ENCODE measurements at regions not wholly inside any gene's neighbourhood (a gene's known extent, or its start where the extent isn't known, plus 50 kb on each side); places are given as distances from the start of the nearest gene placed in this dataset.

DNA sequence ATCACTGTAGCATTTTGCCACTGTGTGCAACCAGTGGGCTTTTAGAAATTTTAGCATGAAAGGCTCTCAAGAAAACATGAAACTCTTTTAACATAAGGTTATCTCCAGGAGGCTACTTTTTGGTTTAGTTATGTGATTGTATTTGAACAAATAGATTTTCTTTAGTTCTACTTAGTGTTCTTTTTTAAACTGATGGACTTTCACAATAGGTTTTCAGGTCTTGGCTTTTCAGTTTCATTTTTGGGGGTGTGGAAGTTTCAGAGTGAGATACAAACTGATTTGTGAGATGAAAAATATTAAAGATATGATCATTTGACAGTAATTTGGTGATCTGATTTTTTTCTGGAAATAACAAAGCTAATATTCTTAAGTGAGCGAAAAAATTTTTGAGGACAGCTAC lies 344.1 kb downstream of the PHF14 start:
- CTCF ChIA-PET: no interaction called here
- TF ChIP-seq MXI1 (IDR thresholded peaks at IDR 0.05; ENCODE audit: borderline replicate concordance, low read depth, low read length): no peak
- TF ChIP-seq RAD21 (IDR thresholded peaks at IDR 0.05; ENCODE audit: low read length): no peak
- no peak for TF ChIP-seq RFX5 (IDR thresholded peaks at IDR 0.05; ENCODE audit: low read depth, low read length)
- no peak for TF ChIP-seq POLR2A (IDR thresholded peaks at IDR 0.05; ENCODE audit: low read depth, low read length)
- TF ChIP-seq CEBPB (IDR thresholded peaks at IDR 0.05; ENCODE audit: low read depth, low read length): no peak
- TF ChIP-seq, protein P1, sequence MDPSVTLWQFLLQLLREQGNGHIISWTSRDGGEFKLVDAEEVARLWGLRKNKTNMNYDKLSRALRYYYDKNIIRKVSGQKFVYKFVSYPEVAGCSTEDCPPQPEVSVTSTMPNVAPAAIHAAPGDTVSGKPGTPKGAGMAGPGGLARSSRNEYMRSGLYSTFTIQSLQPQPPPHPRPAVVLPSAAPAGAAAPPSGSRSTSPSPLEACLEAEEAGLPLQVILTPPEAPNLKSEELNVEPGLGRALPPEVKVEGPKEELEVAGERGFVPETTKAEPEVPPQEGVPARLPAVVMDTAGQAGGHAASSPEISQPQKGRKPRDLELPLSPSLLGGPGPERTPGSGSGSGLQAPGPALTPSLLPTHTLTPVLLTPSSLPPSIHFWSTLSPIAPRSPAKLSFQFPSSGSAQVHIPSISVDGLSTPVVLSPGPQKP (IDR thresholded peaks at IDR 0.05; ENCODE audit: borderline replicate concordance, low read depth, low read length): no peak
- TF ChIP-seq RCOR1 (IDR thresholded peaks at IDR 0.05; ENCODE audit: insufficient replicate concordance, low read length): no peak
- no peak for TF ChIP-seq CHD1 (IDR thresholded peaks at IDR 0.05; ENCODE audit: low read depth, low read length)
- no peak for TF ChIP-seq SMC3 (IDR thresholded peaks at IDR 0.05; ENCODE audit: low read depth, low read length)
- no peak for TF ChIP-seq NFE2L2 (IDR thresholded peaks at IDR 0.05; ENCODE audit: low read depth, low read length)
- TF ChIP-seq, protein P2, sequence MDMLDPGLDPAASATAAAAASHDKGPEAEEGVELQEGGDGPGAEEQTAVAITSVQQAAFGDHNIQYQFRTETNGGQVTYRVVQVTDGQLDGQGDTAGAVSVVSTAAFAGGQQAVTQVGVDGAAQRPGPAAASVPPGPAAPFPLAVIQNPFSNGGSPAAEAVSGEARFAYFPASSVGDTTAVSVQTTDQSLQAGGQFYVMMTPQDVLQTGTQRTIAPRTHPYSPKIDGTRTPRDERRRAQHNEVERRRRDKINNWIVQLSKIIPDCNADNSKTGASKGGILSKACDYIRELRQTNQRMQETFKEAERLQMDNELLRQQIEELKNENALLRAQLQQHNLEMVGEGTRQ (IDR thresholded peaks at IDR 0.05; ENCODE audit: low read depth, low read length): no peak
- TF ChIP-seq, protein P3, sequence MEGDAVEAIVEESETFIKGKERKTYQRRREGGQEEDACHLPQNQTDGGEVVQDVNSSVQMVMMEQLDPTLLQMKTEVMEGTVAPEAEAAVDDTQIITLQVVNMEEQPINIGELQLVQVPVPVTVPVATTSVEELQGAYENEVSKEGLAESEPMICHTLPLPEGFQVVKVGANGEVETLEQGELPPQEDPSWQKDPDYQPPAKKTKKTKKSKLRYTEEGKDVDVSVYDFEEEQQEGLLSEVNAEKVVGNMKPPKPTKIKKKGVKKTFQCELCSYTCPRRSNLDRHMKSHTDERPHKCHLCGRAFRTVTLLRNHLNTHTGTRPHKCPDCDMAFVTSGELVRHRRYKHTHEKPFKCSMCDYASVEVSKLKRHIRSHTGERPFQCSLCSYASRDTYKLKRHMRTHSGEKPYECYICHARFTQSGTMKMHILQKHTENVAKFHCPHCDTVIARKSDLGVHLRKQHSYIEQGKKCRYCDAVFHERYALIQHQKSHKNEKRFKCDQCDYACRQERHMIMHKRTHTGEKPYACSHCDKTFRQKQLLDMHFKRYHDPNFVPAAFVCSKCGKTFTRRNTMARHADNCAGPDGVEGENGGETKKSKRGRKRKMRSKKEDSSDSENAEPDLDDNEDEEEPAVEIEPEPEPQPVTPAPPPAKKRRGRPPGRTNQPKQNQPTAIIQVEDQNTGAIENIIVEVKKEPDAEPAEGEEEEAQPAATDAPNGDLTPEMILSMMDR (conservative IDR thresholded peaks at IDR 0.05; ENCODE audit: low read depth, low read length): no peak
- no peak for TF ChIP-seq MAZ (IDR thresholded peaks at IDR 0.05; ENCODE audit: borderline replicate concordance, low read depth, low read length)
- TF ChIP-seq FOS (IDR thresholded peaks at IDR 0.05; ENCODE audit: low read depth, low read length): no peak
- TF ChIP-seq BHLHE40 (IDR thresholded peaks at IDR 0.05; ENCODE audit: low read depth, low read length): no peak
- no peak for TF ChIP-seq MAFK (IDR thresholded peaks at IDR 0.05; ENCODE audit: low read depth, low read length)
- dilution Hi-C loops (cut with HindIII; ENCODE audit: low sequenced_read_pairs, unreplicated experiment): no loop called here

More for the DNA sequence above, 344.1 kb downstream of the PHF14 start:
- no CpG with 5 or more reads among the region's 1 CpG for WGBS, 2 experiments (ENCODE audit: extremely low coverage in 2 of 2, insufficient read length in 1 of 2)
- no peak overlapping the region for H2AK5ac ChIP-seq (ENCODE audit: low read depth, low read length)
- H3K4ac ChIP-seq (ENCODE audit: low read depth, low read length): no peak overlapping the region
- H4K20me1 ChIP-seq (ENCODE audit: insufficient read depth, low read length): no peaks in the 10 kb centered on the region
- no peak overlapping the region for H3K14ac ChIP-seq (replicated peaks; ENCODE audit: low read depth, low read length)
- H2BK15ac ChIP-seq (ENCODE audit: low read depth, low read length): no peak overlapping the region
- no peaks in the 10 kb centered on the region for H3K27me3 ChIP-seq (ENCODE audit: control insufficient read depth, insufficient read depth, low read length)
- no peak overlapping the region for H3K23ac ChIP-seq (ENCODE audit: low read depth, low read length)
- no peak overlapping the region for H2BK5ac ChIP-seq (ENCODE audit: low read depth, low read length, poor library complexity, severe bottlenecking)
- no peaks in the 10 kb centered on the region for H3K36me3 ChIP-seq (ENCODE audit: control insufficient read depth, insufficient read depth, low read length)
- H4K8ac ChIP-seq (ENCODE audit: low read depth in 2 of 2, low read length in 2 of 2): no peak overlapping the region
- no peak overlapping the region for H3K9ac ChIP-seq (ENCODE audit: low read depth, low read length)
- H3K27ac ChIP-seq (ENCODE audit: insufficient read depth, low read length): no peak overlapping the region
- no peak overlapping the region for H2AFZ ChIP-seq (replicated peaks; ENCODE audit: low read length, poor library complexity)
- no peak overlapping the region for H3K4me2 ChIP-seq (ENCODE audit: low read depth, low read length)
- H2BK20ac ChIP-seq (ENCODE audit: low read depth, low read length): no peak overlapping the region
- H4K5ac ChIP-seq (ENCODE audit: low read depth, low read length): no peak overlapping the region
- H3K18ac ChIP-seq (ENCODE audit: low read depth, low read length): no peak overlapping the region
- no TSS peak for BruUV-seq (replicated peaks)
- H2AK9ac ChIP-seq (replicated peaks; ENCODE audit: low read depth, low read length, poor library complexity): no peak overlapping the region
- H3K4me3 ChIP-seq (ENCODE audit: insufficient read depth, low read depth, low read length): no peak overlapping the region
- no peak overlapping the region for H2BK120ac ChIP-seq (ENCODE audit: low read depth, low read length)
- no peaks in the 10 kb centered on the region; the same call in 1 of the 2 replicates for H3K9me3 ChIP-seq (ENCODE audit: control insufficient read depth, insufficient read depth, low read length)
- no peaks in the 10 kb centered on the region for H3K4me1 ChIP-seq (ENCODE audit: control insufficient read depth, insufficient read depth, low read length)
- H3K9me1 ChIP-seq (ENCODE audit: insufficient read depth, low read length): no peaks in the 10 kb centered on the region
- H4K91ac ChIP-seq (ENCODE audit: insufficient read depth, low read depth, low read length): no peak overlapping the region
- H3K56ac ChIP-seq (ENCODE audit: extremely low read depth, insufficient read depth, low read length): no peak overlapping the region
- POLR2A ChIA-PET (ENCODE audit: unreplicated experiment): no interaction called here
- intact Hi-C loops (cut with micrococcal nuclease): no loop called here
- H3K79me1 ChIP-seq (ENCODE audit: low read depth in 1 of 2, low read length in 2 of 2): no peaks in the 10 kb centered on the region
- ATAC-seq (ENCODE audit: low read depth) (no peak), DNase-seq (no peak)
- in situ Hi-C loops (cut with MboI; ENCODE audit: low sequenced_read_pairs): no loop called here
